ENCODE measurements at regions not wholly inside any gene's neighbourhood (a gene's known extent, or its start where the extent isn't known, plus 50 kb on each side); places are given as distances from the start of the nearest gene placed in this dataset.

- TF ChIP-seq CTCF (IDR thresholded peaks at IDR 0.05) (no peak), POLR2A (IDR thresholded peaks at IDR 0.05) (no peak), POLR2AphosphoS5 (IDR thresholded peaks at IDR 0.05) (no peak)
These were observed 115.9 kb downstream of the GADD45G start for GRCh38 chr9:89720696-89721175.

Measured in gastroesophageal sphincter (tissue), 3 donors.